Effector memory CD8-positive, alpha-beta T cell (primary cell): ENCODE measurements at regions not wholly inside any gene's neighbourhood (a gene's known extent, or its start where the extent isn't known, plus 50 kb on each side); places are given as distances from the start of the nearest gene placed in this dataset.

Experiments
- ATAC-seq: fragments of 150-1000 bp; cut with Tn5 transposase; replicated peaks from 2 replicates; pipeline ENCODE4 v1.10.0; 2021; ENCODE audit warnings: mild to moderate bottlenecking, moderate library complexity
- DNase-seq, 3 experiments: peaks; one replicate each; pipeline ENCODE4 v3.0.0; 2021
- H3K27ac Mint-ChIP-seq, 2 donors: one replicate each; pipeline ENCODE4 v1.8.0; 2022; ENCODE audit warnings: mild to moderate bottlenecking in 2 of 2, mixed read lengths in 2 of 2, moderate library complexity in 2 of 2
- H3K27me3 Mint-ChIP-seq, 2 donors: one replicate each; pipeline ENCODE4 v1.8.0; 2022; ENCODE audit warnings: mixed read lengths in 2 of 2
- H3K36me3 Mint-ChIP-seq: one replicate; pipeline ENCODE4 v1.8.0; 2022; ENCODE audit warnings: mild to moderate bottlenecking, moderate library complexity, mixed read lengths; ENCODE audit not compliant: insufficient read depth
- H3K4me1 Mint-ChIP-seq, 2 donors: one replicate each; pipeline ENCODE4 v1.8.0; 2022; ENCODE audit warnings: low read depth in 2 of 2, mixed read lengths in 2 of 2
- H3K4me3 Mint-ChIP-seq, 2 donors: one replicate each; pipeline ENCODE4 v1.8.0; 2022; ENCODE audit warnings: mild to moderate bottlenecking in 2 of 2, mixed read lengths in 2 of 2, moderate library complexity in 2 of 2
- H3K9me3 Mint-ChIP-seq, 2 donors: one replicate each; pipeline ENCODE4 v1.8.0; 2022; ENCODE audit warnings: mixed read lengths in 2 of 2

GRCh38 chr3:25044762-25045710 lies 383.0 kb upstream of the RARB start:
- DNase-seq (no peak), ATAC-seq (no peak)
- Mint-ChIP-seq H3K36me3 (no peaks in the 10 kb centered on the region), H3K4me3 (no peak overlapping the region), H3K27ac (no peak overlapping the region), H3K9me3 (peaks cover 2 to 7% of the 10 kb centered on the region in 2 donors), H3K27me3 (no peaks in the 10 kb centered on the region), H3K4me1 (no peaks in the 10 kb centered on the region)

GRCh38 chr3:25046911-25047771 lies 380.9 kb upstream of the RARB start:
- Mint-ChIP-seq H3K4me3 (no peak overlapping the region), H3K4me1 (no peaks in the 10 kb centered on the region), H3K27me3 (no peaks in the 10 kb centered on the region), H3K9me3 (peaks cover 2 to 16% of the 10 kb centered on the region in 2 donors), H3K27ac (no peak overlapping the region), H3K36me3 (no peaks in the 10 kb centered on the region)
- ATAC-seq (no peak), DNase-seq (no peak)

GRCh38 chr3:25049304-25049703 lies 378.8 kb upstream of the RARB start:
- DNase-seq (no peak), ATAC-seq (no peak)
- no peaks in the 10 kb centered on the region for H3K4me1 Mint-ChIP-seq
- H3K4me3 Mint-ChIP-seq, result no peak overlapping the region
- no peaks in the 10 kb centered on the region for H3K36me3 Mint-ChIP-seq
- H3K27ac Mint-ChIP-seq, result no peak overlapping the region
- no peaks in the 10 kb centered on the region for H3K27me3 Mint-ChIP-seq
- peaks cover 10 to 14% of the 10 kb centered on the region in 2 donors for H3K9me3 Mint-ChIP-seq

DNA sequence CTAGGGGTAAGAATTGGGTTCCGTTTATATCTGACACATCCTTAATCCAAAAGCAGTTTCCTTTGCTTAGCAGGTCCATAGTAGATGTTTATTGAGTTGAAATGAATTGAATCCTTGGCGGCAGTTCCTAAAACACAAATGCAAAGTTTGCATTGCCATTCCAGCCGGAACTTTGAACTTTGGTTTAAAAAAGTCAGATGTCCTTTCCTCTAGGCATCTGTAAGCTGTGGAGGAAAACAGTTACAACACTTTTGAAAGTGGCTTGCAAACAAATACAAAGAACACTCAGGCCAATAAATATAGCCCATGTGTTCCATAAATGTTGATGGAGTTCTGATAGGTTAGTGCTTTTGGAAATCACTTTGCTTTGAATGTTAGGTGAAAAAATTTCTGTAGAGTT lies 374.7 kb upstream of the RARB start:
- Mint-ChIP-seq H3K9me3 (peaks cover 10 to 16% of the 10 kb centered on the region in 2 donors), H3K4me3 (no peak overlapping the region), H3K4me1 (no peaks in the 10 kb centered on the region), H3K27ac (no peak overlapping the region), H3K36me3 (no peaks in the 10 kb centered on the region), H3K27me3 (no peaks in the 10 kb centered on the region)
- DNase-seq (no peak), ATAC-seq (no peak)

- ATAC-seq, result no peak
- H3K4me3 Mint-ChIP-seq, result no peak overlapping the region
- H3K4me1 Mint-ChIP-seq, result no peaks in the 10 kb centered on the region
Observed at GRCh38 chr3:25056036-25056755, 371.9 kb upstream of the RARB start.

GRCh38 chr3:25056803-25057351 lies 371.2 kb upstream of the RARB start:
- Mint-ChIP-seq H3K27ac (no peak overlapping the region), H3K4me1 (no peaks in the 10 kb centered on the region), H3K36me3 (no peaks in the 10 kb centered on the region), H3K9me3 (peaks cover 7 to 12% of the 10 kb centered on the region in 2 donors), H3K4me3 (no peak overlapping the region), H3K27me3 (no peaks in the 10 kb centered on the region)
- ATAC-seq (no peak), DNase-seq (no peak)

More at GRCh38 chr3:25056036-25056755, 371.9 kb upstream of the RARB start:
- no peak for DNase-seq
- no peak overlapping the region for H3K27ac Mint-ChIP-seq
- no peaks in the 10 kb centered on the region for H3K36me3 Mint-ChIP-seq
- peaks cover 8 to 12% of the 10 kb centered on the region in 2 donors for H3K9me3 Mint-ChIP-seq
- no peaks in the 10 kb centered on the region for H3K27me3 Mint-ChIP-seq

DNA sequence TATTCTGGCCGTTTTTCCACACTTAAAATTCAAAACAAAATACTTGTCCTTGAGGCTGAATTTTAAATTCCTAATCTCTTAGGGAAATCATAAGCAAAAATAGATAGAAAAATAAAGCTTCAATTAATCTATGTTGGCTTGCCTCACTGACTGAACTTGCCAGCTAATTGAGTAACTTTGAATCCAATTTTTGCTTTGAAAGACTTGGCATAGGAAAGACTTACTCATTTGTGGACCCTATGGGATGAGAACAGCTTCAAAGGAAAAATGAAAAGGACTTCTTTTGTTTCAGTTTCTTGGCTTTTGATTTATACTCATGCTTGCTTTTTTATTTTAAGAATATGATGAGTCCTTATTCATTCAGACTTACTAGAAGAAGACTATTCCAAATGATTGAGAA lies 370.7 kb upstream of the RARB start:
- no peak overlapping the region for H3K4me3 Mint-ChIP-seq
- ATAC-seq (no peak), DNase-seq (no peak)
- no peak overlapping the region for H3K27ac Mint-ChIP-seq
- H3K4me1 Mint-ChIP-seq, result no peaks in the 10 kb centered on the region
- H3K9me3 Mint-ChIP-seq, result peaks cover 7 to 12% of the 10 kb centered on the region in 2 donors
- no peaks in the 10 kb centered on the region for H3K27me3 Mint-ChIP-seq
- no peaks in the 10 kb centered on the region for H3K36me3 Mint-ChIP-seq

DNA sequence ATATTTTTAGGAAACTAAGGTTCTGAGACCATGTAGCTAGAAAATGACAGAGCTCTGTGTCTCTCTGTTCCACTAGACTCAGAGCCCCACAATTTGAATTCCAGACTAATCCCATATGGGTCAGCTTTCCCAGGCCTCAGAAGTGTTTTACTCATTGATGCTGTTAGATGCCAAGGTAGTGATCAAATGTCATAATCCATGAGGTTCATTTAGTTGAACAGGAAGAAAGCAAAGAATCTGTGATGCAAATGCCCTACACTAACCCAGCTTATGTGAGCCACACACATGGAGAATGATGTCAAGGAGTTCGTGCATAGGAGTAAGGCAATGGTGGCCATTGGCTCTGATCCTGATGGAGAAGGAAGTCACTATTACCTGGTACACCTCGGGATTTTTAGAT lies 363.4 kb upstream of the RARB start:
- ATAC-seq, result no peak
- Mint-ChIP-seq H3K27ac (no peak overlapping the region), H3K4me3 (no peak overlapping the region)

DNA sequence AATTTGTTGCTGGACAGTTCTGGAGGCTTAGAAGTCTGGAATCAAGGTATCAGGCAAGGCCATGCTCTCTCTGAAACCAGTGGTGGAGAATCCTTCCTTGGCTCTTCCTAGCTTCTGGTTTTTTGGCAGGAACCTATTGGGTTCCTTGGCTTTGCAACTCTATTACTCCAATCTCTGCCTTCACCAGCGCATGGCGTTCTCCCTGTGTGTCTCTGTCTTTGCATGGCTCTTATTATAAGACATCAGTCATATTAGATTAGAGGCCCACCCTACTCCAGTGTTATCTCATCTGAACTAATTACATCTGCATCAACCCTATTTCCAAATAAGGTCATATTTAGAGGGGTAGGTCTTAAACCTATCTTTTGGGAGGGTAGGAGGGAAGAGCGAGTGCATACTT lies 358.1 kb upstream of the RARB start:
- H3K4me1 Mint-ChIP-seq, result no peaks in the 10 kb centered on the region
- DNase-seq (no peak), ATAC-seq (no peak)
- H3K4me3 Mint-ChIP-seq, result no peak overlapping the region
- H3K27me3 Mint-ChIP-seq, result no peaks in the 10 kb centered on the region
- H3K9me3 Mint-ChIP-seq, result peaks cover 7 to 14% of the 10 kb centered on the region in 2 donors
- H3K27ac Mint-ChIP-seq, result no peak overlapping the region
- H3K36me3 Mint-ChIP-seq, result no peaks in the 10 kb centered on the region

More for the DNA sequence above, 363.4 kb upstream of the RARB start:
- H3K4me1 Mint-ChIP-seq, result no peaks in the 10 kb centered on the region
- H3K27me3 Mint-ChIP-seq, result no peaks in the 10 kb centered on the region
- DNase-seq, result no peak
- H3K36me3 Mint-ChIP-seq, result no peaks in the 10 kb centered on the region
- H3K9me3 Mint-ChIP-seq, result peaks cover 7 to 9% of the 10 kb centered on the region in 2 donors

DNA sequence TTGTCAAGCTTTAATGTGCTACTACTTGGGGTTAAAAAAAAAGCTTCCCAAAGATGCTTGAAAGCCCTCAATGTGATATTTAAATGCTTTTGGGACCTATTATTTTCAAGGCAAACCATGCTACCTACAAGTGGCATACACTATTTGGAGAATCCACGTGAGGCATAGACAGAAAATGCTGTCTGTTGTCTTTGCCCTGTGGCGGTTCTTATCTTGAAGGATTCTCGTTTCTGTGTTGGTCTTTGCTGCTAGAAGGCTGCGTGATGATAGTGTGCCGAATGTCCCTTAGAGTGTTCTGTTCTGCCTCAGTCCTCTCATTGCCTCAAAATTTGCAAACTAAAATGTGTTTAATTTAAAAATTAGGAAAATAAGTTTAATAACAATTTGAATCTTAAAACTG lies 356.2 kb upstream of the RARB start:
- no peak overlapping the region for H3K27ac Mint-ChIP-seq
- no peak overlapping the region for H3K4me3 Mint-ChIP-seq
- DNase-seq (no peak), ATAC-seq (no peak)
- no peaks in the 10 kb centered on the region for H3K4me1 Mint-ChIP-seq
- H3K9me3 Mint-ChIP-seq, result peaks cover 4 to 16% of the 10 kb centered on the region in 2 donors
- H3K27me3 Mint-ChIP-seq, result no peaks in the 10 kb centered on the region
- H3K36me3 Mint-ChIP-seq, result no peaks in the 10 kb centered on the region

DNA sequence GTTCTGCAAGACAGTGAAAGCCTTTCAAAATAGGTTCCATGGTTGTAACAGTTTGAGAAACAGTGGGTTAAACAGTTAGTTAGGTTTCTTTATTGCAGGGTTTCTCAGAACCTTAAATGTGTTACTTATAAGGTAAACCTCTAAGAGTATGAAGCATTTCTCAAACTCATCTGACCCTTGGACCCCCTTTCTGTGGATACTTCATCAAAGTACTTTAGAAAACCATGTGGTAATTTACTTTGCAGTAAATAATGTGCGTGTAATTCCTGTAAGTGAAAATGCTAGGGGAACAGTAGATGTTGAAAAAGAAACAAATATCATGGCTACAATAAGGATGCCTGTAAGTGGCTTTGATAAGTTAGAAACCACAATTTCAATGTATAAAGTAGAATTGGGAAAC lies 354.6 kb upstream of the RARB start:
- no peaks in the 10 kb centered on the region for H3K27me3 Mint-ChIP-seq
- H3K9me3 Mint-ChIP-seq, result peaks cover 0 to 16% of the 10 kb centered on the region in 2 donors
- no peak overlapping the region for H3K4me3 Mint-ChIP-seq
- no peaks in the 10 kb centered on the region for H3K4me1 Mint-ChIP-seq
- DNase-seq, result no peak
- no peak overlapping the region for H3K27ac Mint-ChIP-seq
- no peak for ATAC-seq
- no peaks in the 10 kb centered on the region for H3K36me3 Mint-ChIP-seq

- Mint-ChIP-seq H3K4me1 (no peaks in the 10 kb centered on the region), H3K4me3 (no peak overlapping the region), H3K36me3 (no peaks in the 10 kb centered on the region), H3K9me3 (peaks cover 0 to 14% of the 10 kb centered on the region in 2 donors), H3K27me3 (no peaks in the 10 kb centered on the region), H3K27ac (no peak overlapping the region)
- ATAC-seq, result no peak
- DNase-seq, result no peak
Observed at GRCh38 chr3:25074149-25074548, 353.9 kb upstream of the RARB start.

GRCh38 chr3:25080461-25080860 lies 347.6 kb upstream of the RARB start:
- Mint-ChIP-seq H3K27ac (no peak overlapping the region), H3K9me3 (peaks cover 6% of the 10 kb centered on the region in 2 donors), H3K4me3 (no peak overlapping the region), H3K4me1 (no peaks in the 10 kb centered on the region), H3K36me3 (no peaks in the 10 kb centered on the region), H3K27me3 (no peaks in the 10 kb centered on the region)
- ATAC-seq, result no peak
- DNase-seq, result no peak
